ENCODE measurements at regions not wholly inside any gene's neighbourhood (a gene's known extent, or its start where the extent isn't known, plus 50 kb on each side); places are given as distances from the start of the nearest gene placed in this dataset.

DNA sequence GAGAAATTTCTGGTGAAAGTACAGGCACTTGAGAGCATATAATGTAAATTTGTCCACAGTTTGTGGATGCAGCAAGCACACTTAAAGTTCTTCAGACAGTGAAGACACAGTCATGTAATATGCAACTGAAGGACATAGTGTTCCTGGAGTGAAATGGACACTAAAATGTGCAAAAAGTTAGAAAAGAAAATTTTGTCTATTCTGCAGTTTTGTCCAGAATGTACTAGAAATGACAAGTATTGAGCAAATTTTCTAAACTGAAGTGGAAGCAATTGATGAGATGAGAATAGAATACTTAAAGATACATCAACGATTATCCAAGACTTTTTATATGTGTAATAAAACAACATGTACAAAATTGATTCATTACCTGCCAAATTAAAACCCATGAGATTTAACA lies 647.0 kb upstream of the IMPG1 start:
- no peak overlapping the region for H3K27ac ChIP-seq
- 0 to 100% (median 82%) methylated on average over 1 of the region's 1 CpG for WGBS, 10 experiments
- ATAC-seq (replicated peaks in 6 of 8): no peak
- H3K4me1 ChIP-seq (replicated peaks in 1 of 2): no peaks in the 10 kb centered on the region
- in situ Hi-C loops (cut with MboI; ENCODE audit: low pct_unique_long_range_greater_than_20kb in 2 of 9, low sequenced_read_pairs in 9 of 9, unreplicated experiment in 9 of 9): loop anchor here in 1 of 9 experiments (25.0 kb wide), 1 partner anchor 93 kb away; no protein-coding TSS in a partner anchor
- no peak overlapping the region for H3K4me3 ChIP-seq

DNA sequence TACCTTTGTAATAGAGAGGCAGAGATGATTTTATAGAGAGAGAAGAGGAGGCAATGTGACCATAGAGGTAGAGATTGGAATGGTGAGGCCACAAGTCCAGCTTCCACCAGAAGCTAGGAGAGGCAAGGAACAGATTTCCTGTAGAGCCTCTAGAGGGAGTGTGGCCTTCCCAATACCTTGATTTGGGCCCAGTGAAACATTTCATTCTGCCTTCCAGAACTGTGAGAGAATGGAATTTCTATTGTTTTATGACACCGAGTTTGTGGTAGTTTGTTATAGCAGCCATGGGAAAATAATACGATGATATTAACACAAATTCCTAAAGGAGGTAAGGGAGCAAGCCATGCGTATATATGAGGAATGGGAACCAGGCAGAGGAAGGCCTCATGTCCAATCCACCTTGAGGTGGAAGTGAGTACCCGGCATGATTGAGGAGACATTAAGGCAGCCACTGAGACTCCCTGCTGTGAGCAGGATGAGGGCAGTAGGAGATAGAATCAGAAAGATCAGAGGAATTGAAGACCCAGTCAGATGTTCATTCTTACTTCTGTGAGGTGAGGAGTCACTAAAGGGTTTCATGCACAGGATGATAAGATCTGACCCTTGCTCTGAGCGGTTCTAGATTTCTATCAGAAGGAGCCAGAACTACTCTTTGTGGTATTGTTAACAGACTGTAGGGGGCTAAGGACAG lies 636.3 kb upstream of the IMPG1 start:
- 58 to 100% (median 93%) methylated on average over 1 to 5 of the region's 5 CpGs; no CpG with 5 or more reads in 1 of the 10 experiments for WGBS, 10 experiments
- Histone ChIP-seq H3K4me3 (no peak overlapping the region), H3K27ac (no peak overlapping the region), H3K4me1 (replicated peaks in 1 of 2) (no peaks in the 10 kb centered on the region)
- ATAC-seq (replicated peaks in 6 of 8): no peak
- in situ Hi-C loops (cut with MboI; ENCODE audit: low pct_unique_long_range_greater_than_20kb in 2 of 9, low sequenced_read_pairs in 9 of 9, unreplicated experiment in 9 of 9): loop anchor here in 1 of 9 experiments (25.0 kb wide), 1 partner anchor 104 kb away; no protein-coding TSS in a partner anchor

DNA sequence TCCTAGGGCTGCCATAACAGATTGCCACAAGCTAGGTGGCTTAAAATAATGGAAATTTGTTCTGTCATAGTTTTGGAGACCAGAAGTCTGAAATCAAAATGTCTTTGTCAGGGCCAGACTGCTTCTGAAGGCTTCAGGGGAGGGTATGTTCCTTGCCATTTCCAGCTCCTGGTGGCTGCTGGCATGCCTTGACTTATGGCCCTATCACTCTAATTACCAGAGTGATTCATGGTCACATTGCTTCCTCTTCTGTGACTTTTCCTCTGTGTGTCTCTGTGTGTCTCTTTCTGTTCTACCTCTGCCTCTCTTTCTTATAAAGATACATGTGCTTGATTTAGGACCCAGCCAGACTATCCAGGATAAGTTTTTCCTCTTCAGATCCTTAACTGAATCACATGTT lies 635.2 kb upstream of the IMPG1 start:
- no peak overlapping the region for H3K27ac ChIP-seq
- no peaks in the 10 kb centered on the region for H3K4me1 ChIP-seq (replicated peaks in 1 of 2)
- no peak for ATAC-seq (replicated peaks in 6 of 8)
- H3K4me3 ChIP-seq: no peak overlapping the region
- in situ Hi-C loops (cut with MboI; ENCODE audit: low pct_unique_long_range_greater_than_20kb in 2 of 9, low sequenced_read_pairs in 9 of 9, unreplicated experiment in 9 of 9): loop anchor here in 1 of 9 experiments (25.0 kb wide), 1 partner anchor 105 kb away; no protein-coding TSS in a partner anchor

DNA sequence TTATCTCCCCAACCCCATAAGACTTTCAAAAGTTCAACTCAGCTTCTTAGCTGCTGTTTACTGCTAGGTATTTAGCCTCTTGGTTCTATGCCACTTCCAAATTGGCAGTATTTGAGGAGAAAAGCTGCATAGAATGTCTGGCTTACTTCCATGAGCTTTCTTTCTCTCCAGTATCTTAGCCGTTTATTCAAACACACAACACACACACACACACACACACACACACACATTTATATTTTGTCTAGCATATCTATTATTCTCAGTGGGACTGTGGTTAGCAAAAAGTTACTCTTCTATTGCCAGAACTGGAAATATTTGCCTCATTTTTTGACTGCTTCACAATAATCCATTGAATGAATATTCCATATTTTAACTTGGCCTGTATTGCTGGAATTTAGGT lies 634.2 kb upstream of the IMPG1 start:
- ATAC-seq (replicated peaks in 6 of 8): no peak
- WGBS, 10 experiments: 0 to 100% (median 93%) methylated on average over 1 of the region's 1 CpG; no CpG with 5 or more reads in 2 of the 10 experiments

DNA sequence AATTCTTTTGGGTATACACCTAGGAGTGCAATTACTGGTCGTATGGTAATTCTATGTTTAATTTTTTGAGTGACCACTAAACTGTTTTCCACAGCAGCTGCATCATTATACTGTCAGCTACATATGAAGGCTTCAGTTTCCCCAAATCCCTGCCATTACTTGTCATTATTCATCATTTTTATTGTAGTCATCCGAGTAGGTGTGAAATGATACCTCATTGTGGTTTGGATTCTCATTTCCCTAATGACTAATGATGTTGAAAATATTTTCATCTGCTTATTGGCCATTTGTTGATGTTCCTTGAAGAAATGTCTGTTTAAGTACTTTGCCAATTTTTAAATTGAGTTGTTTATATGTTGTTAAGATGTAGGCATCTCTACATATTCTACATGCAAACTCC lies 633.6 kb upstream of the IMPG1 start:
- no peak overlapping the region for H3K4me3 ChIP-seq
- in situ Hi-C loops (cut with MboI; ENCODE audit: low pct_unique_long_range_greater_than_20kb in 2 of 9, low sequenced_read_pairs in 9 of 9, unreplicated experiment in 9 of 9): loop anchor here in 1 of 9 experiments (25.0 kb wide), 1 partner anchor 106 kb away; no protein-coding TSS in a partner anchor

More for the DNA sequence above, 634.2 kb upstream of the IMPG1 start:
- no peak overlapping the region for H3K27ac ChIP-seq
- no peak overlapping the region for H3K4me3 ChIP-seq
- H3K4me1 ChIP-seq (replicated peaks in 1 of 2): no peaks in the 10 kb centered on the region
- in situ Hi-C loops (cut with MboI; ENCODE audit: low pct_unique_long_range_greater_than_20kb in 2 of 9, low sequenced_read_pairs in 9 of 9, unreplicated experiment in 9 of 9): loop anchor here in 1 of 9 experiments (25.0 kb wide), 1 partner anchor 106 kb away; no protein-coding TSS in a partner anchor

DNA sequence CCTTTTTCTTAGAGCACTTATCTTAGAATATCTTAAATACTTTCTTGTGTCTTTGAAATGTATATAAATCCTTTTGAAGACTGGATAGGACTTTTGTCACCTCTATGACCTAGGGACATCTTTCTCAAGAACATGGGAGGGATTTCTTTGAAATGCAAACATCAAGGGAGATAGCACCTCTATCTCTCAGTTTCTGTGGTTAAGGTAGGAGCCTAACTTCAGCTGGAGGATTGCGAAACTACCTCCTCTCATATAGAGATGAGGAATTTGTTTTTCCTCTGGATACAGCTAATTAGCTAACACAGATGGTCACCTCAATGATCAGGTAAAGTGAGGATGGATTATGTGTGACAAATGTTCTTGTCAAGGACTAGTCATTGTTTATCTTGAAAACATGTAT lies 631.3 kb upstream of the IMPG1 start:
- 25 to 100% (median 71%) methylated on average over 1 of the region's 1 CpG; no CpG with 5 or more reads in 4 of the 10 experiments for WGBS, 10 experiments
- Histone ChIP-seq H3K4me1 (replicated peaks in 1 of 2) (no peaks in the 10 kb centered on the region), H3K4me3 (no peak overlapping the region), H3K27ac (no peak overlapping the region)
- in situ Hi-C loops (cut with MboI; ENCODE audit: low pct_unique_long_range_greater_than_20kb in 2 of 9, low sequenced_read_pairs in 9 of 9, unreplicated experiment in 9 of 9): loop anchor here in 1 of 9 experiments (25.0 kb wide), 1 partner anchor 109 kb away; no protein-coding TSS in a partner anchor
- ATAC-seq (replicated peaks in 6 of 8): no peak

More for the DNA sequence above, 633.6 kb upstream of the IMPG1 start:
- Histone ChIP-seq H3K4me1 (replicated peaks in 1 of 2) (no peaks in the 10 kb centered on the region), H3K27ac (no peak overlapping the region)
- ATAC-seq (replicated peaks in 6 of 8): no peak
- WGBS, 10 experiments: 0 to 100% (median 83%) methylated on average over 1 to 2 of the region's 2 CpGs; no CpG with 5 or more reads in 1 of the 10 experiments

DNA sequence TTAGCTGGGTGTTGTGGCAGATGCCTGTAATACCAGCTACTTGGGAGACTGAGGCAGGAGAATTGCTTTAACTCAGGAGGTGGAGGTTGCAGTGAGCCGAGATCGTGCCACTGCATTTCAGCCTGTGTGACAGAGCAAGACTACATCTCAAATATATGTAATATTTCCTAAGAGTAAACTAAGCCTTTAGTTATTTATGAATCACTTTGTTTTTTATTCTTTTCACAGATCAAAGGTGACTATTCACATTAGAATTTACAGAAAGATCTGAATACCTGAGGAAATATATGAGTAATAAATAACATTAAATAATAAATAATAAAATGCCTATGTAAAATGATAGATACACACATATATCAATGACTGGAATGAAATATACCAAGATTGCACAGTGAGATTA lies 630.8 kb upstream of the IMPG1 start:
- in situ Hi-C loops (cut with MboI; ENCODE audit: low pct_unique_long_range_greater_than_20kb in 2 of 9, low sequenced_read_pairs in 9 of 9, unreplicated experiment in 9 of 9): loop anchor here in 1 of 9 experiments (25.0 kb wide), 1 partner anchor 109 kb away; no protein-coding TSS in a partner anchor
- Histone ChIP-seq H3K4me3 (no peak overlapping the region), H3K27ac (no peak overlapping the region), H3K4me1 (replicated peaks in 1 of 2) (no peaks in the 10 kb centered on the region)
- ATAC-seq (replicated peaks in 6 of 8): no peak
- WGBS, 10 experiments: 68 to 100% (median 84%) methylated on average over 2 of the region's 2 CpGs; no CpG with 5 or more reads in 4 of the 10 experiments

DNA sequence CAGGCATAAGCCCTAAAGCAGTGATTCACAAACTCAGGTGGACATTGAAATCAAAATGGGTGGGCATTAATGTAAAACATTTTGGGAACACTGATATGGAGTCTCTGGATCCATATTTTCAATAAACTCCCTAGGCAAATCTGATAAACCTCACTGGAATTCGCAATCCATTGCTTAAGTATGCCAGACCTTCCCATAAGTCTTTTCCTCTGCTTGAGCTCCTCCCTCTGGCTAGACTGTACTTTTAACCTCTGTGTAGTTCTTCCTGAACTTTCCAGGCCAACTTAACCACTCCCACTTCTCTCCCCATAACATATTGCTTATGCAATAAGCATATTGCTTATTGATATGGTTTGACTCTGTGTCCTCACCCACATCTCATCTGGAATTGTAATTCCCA lies 629.7 kb upstream of the IMPG1 start:
- peak in 3 of 8 experiments; percentile 63 to 89 (median 81) for ATAC-seq (replicated peaks in 6 of 8)
- in situ Hi-C loops (cut with MboI; ENCODE audit: low pct_unique_long_range_greater_than_20kb in 2 of 9, low sequenced_read_pairs in 9 of 9, unreplicated experiment in 9 of 9): loop anchor here in 1 of 9 experiments (25.0 kb wide), 1 partner anchor 110 kb away; no protein-coding TSS in a partner anchor

DNA sequence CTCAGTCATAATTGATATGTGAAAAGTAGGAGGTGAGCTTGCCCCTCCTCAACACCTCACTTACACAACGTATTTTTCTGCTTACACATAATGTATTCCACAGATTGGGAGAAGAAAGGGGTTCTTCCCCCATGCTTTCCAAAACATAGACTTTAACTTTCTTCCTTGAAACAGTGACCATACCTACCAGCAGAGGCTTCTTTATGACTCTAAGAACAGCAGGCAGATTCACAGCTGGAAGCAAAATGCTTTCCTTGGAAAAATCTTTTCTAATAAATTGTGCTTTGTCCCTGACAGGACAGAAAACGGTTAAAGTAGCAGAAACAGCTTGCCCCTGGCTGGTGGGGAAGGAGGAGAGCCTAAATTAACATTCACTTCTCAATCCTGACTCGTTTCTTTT lies 629.1 kb upstream of the IMPG1 start:
- no peak overlapping the region for H3K4me3 ChIP-seq
- ATAC-seq (replicated peaks in 6 of 8): peak in 2 of 8 experiments; percentile 11 to 21
- in situ Hi-C loops (cut with MboI; ENCODE audit: low pct_unique_long_range_greater_than_20kb in 2 of 9, low sequenced_read_pairs in 9 of 9, unreplicated experiment in 9 of 9): loop anchor here in 1 of 9 experiments (25.0 kb wide), 1 partner anchor 111 kb away; no protein-coding TSS in a partner anchor
- peaks cover 0 to 5% of the 10 kb centered on the region in 2 donors for H3K4me1 ChIP-seq (replicated peaks in 1 of 2)
- WGBS, 10 experiments: 0 to 83% (median 49%) methylated on average over 1 to 3 of the region's 3 CpGs
- H3K27ac ChIP-seq: no peak overlapping the region

More for the DNA sequence above, 629.7 kb upstream of the IMPG1 start:
- WGBS, 10 experiments: 60% methylated on average over 1 of the region's 1 CpG; no CpG with 5 or more reads in 9 of the 10 experiments
- Histone ChIP-seq H3K4me3 (no peak overlapping the region), H3K4me1 (replicated peaks in 1 of 2) (peaks cover 0 to 5% of the 10 kb centered on the region in 2 donors), H3K27ac (no peak overlapping the region)

DNA sequence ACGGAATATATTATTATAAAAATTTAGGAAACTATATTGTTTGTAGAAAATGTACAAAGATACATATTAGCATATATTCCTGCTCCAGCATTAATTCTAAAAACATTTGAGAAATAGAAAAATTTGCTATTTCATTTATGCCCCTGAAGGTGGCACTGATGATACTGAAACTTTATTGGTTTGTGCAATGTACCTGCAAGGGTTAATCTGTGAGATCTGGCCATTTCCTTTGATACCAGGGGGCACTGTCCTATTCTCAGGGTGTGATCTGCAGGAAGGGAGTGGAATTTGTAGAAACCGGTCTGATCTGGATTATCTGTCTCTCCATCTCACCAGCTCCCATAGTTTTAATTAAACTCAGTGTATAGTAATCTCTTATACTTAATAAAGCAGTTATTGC lies 625.1 kb upstream of the IMPG1 start:
- 6 to 80% (median 20%) methylated on average over 1 to 2 of the region's 2 CpGs; no CpG with 5 or more reads in 1 of the 10 experiments for WGBS, 10 experiments
- Histone ChIP-seq H3K4me3 (no peak overlapping the region), H3K4me1 (replicated peaks in 1 of 2) (peaks cover 0 to 5% of the 10 kb centered on the region in 2 donors), H3K27ac (no peak overlapping the region)
- ATAC-seq (replicated peaks in 6 of 8): peak in 1 of 8 experiments; percentile 36
- in situ Hi-C loops (cut with MboI; ENCODE audit: low pct_unique_long_range_greater_than_20kb in 2 of 9, low sequenced_read_pairs in 9 of 9, unreplicated experiment in 9 of 9): loop anchor here in 3 of 9 experiments (25.0 kb wide), 1 partner anchor 765 kb away; the partner anchor contains the start of gene HTR1B (in 3 of the 3)

DNA sequence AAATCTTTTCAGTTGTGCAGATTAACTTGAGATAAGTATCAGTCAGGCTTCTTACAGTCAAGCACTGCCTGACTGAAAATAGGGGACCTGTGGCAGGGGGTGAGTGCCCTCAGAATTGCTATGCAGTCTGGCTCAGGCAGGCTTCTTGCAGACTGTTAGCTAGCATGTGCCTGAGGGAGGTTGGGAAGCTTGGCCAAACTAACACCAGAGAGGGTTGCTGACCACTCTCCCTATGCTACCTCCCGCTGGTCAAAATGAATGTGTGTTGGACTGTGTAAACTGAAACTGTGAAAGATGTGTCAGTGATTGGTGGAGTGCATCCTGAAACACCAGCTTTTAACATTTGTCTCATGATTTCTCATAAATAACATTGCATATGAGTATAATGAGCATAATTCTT lies 622.3 kb upstream of the IMPG1 start:
- 0 to 78% methylated on average over 1 of the region's 1 CpG; no CpG with 5 or more reads in 8 of the 10 experiments for WGBS, 10 experiments
- ATAC-seq (replicated peaks in 6 of 8): peak in 2 of 8 experiments; percentile 17 to 66
- H3K4me3 ChIP-seq: no peak overlapping the region
- H3K27ac ChIP-seq: no peak overlapping the region
- in situ Hi-C loops (cut with MboI; ENCODE audit: low pct_unique_long_range_greater_than_20kb in 2 of 9, low sequenced_read_pairs in 9 of 9, unreplicated experiment in 9 of 9): loop anchor here in 3 of 9 experiments (25.0 kb wide), 1 partner anchor 768 kb away; the partner anchor contains the start of gene HTR1B (in 3 of the 3)
- peaks cover 0 to 5% of the 10 kb centered on the region in 2 donors for H3K4me1 ChIP-seq (replicated peaks in 1 of 2)

DNA sequence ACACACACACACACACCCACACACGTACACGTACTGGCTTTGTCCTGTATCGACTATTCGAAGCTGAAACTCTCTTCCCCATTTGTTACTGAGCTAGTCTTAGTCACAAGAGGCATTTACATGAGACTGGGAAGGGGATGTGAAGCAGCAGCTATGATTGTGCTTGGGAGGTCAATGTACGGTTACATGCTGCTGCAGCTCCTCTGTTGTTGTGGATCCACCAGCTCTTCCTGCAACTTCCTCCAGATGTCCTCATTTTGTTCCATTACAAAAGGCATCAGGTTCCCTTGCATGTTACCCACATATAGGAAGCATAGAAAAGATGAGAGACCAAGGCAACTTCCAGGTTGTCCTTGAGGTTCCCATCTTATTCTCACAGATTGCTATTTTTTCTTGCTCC lies 612.4 kb upstream of the IMPG1 start:
- peaks cover 0 to 2% of the 10 kb centered on the region in 2 donors for H3K4me1 ChIP-seq (replicated peaks in 1 of 2)
- peak in 7 of 8 experiments; percentile 54 to 100 (median 90) for ATAC-seq (replicated peaks in 6 of 8)
- H3K27ac ChIP-seq: no peak overlapping the region
- 3 to 88% (median 30%) methylated on average over 2 to 5 of the region's 5 CpGs; no CpG with 5 or more reads in 2 of the 10 experiments for WGBS, 10 experiments
- H3K4me3 ChIP-seq: no peak overlapping the region
- in situ Hi-C loops (cut with MboI; ENCODE audit: low pct_unique_long_range_greater_than_20kb in 2 of 9, low sequenced_read_pairs in 9 of 9, unreplicated experiment in 9 of 9): loop anchor here in 4 of 9 experiments (10.0 to 25.0 kb wide), 2 partner anchors 770 to 777 kb away; partner anchors contain the start of gene HTR1B (in 3 of the 4)

DNA sequence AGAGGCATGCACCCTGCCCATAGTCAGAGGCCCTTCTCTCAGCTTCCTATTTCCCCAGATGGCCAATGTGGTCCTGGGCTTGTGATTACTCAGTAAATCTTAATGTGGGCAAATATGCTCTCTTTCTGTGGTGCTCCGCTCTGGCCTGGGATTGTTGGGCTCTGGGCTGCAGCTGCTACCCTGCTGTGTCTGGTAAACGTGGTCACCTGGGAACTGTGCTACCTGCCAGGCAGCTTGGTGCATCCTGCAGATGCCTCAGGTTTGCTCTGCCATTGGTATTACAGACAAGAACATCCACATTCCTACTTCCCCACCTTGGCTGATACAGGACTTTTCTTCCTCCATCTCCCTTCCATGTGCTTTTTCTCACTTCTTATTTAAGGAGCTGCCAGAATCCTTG lies 611.5 kb upstream of the IMPG1 start:
- in situ Hi-C loops (cut with MboI; ENCODE audit: low pct_unique_long_range_greater_than_20kb in 2 of 9, low sequenced_read_pairs in 9 of 9, unreplicated experiment in 9 of 9): loop anchor here in 4 of 9 experiments (10.0 to 25.0 kb wide), 2 partner anchors 771 to 778 kb away; partner anchors contain the start of gene HTR1B (in 3 of the 4)
- no peak overlapping the region for H3K4me3 ChIP-seq
- no peak overlapping the region for H3K27ac ChIP-seq
- 20 to 83% (median 61%) methylated on average over 1 to 2 of the region's 2 CpGs; no CpG with 5 or more reads in 5 of the 10 experiments for WGBS, 10 experiments
- peaks cover 0 to 2% of the 10 kb centered on the region in 2 donors for H3K4me1 ChIP-seq (replicated peaks in 1 of 2)
- no peak for ATAC-seq (replicated peaks in 6 of 8)
